HG03442 (cell line): ENCODE measurements at regions not wholly inside any gene's neighbourhood (a gene's known extent, or its start where the extent isn't known, plus 50 kb on each side); places are given as distances from the start of the nearest gene placed in this dataset.
"Not testable (repeated sequence)": the region's sequence is repeated elsewhere in the genome, so short reads cannot be mapped to it uniquely, and the experiment has no call there.

Experiments
- ATAC-seq: cut with Tn5 transposase; IDR thresholded peaks from one replicate; pipeline ENCODE4 v1.9.1; 2021; ENCODE audit warnings: mild to moderate bottlenecking, moderate library complexity; ENCODE audit not compliant: unreplicated experiment

DNA sequence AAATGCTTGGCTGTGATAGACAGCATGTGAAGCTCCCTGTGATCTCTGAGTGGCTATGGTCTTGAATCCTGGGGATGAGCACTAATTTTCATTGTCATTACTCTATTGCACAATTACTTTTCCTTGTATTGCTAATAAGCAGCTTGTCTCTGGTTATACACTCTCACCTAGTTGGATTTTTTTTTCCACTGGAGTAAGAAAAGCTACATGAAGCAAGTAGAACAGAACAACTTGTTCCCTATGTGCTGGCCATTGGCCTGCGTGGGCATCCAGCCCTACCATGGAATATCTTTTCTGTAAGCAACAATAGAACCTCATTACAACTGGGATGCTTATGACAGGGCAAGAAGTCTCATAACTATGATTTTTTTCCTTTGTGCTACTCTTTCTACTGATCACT is 807.4 kb downstream of the TNS3 start:
- ATAC-seq = no peak

DNA sequence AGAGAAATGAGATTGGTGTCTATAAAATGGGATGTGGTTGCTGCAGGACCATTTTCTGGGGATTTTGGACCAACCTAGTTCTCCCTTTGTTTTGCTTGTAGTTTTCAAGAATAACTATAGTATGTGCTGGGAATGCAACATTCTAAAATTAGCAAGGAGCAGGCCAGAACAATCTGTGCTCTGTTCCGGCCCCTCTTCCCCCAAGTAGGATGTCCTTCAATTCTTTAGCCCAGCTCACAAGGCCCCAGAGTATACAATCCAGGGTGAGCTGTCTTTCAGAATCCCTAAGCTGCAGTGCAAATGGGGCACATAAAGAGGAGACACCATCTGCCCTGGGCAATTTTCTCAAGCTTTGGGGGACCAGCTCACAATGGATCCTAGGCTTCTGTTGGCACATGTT is 809.1 kb downstream of the TNS3 start:
- ATAC-seq = no peak

DNA sequence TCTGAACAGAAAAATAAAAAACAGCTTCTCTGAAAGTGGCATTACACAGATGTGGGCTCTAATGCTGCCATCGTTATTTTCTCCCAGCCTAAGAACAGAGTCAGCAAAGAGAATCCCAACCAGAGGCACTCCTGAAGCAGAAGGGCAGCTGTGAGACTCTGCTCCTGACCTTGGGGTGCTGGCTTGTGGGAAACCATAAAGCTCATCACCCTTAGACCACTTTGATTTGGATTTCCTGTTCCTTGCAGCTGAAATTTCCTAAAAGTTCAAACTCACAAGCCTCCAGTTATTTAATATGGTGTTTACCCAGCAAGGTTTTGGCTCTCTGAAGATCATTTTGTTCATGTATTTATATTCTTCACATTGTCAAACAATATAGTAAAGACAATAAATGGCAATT is 814.8 kb downstream of the TNS3 start:
- ATAC-seq = no peak

DNA sequence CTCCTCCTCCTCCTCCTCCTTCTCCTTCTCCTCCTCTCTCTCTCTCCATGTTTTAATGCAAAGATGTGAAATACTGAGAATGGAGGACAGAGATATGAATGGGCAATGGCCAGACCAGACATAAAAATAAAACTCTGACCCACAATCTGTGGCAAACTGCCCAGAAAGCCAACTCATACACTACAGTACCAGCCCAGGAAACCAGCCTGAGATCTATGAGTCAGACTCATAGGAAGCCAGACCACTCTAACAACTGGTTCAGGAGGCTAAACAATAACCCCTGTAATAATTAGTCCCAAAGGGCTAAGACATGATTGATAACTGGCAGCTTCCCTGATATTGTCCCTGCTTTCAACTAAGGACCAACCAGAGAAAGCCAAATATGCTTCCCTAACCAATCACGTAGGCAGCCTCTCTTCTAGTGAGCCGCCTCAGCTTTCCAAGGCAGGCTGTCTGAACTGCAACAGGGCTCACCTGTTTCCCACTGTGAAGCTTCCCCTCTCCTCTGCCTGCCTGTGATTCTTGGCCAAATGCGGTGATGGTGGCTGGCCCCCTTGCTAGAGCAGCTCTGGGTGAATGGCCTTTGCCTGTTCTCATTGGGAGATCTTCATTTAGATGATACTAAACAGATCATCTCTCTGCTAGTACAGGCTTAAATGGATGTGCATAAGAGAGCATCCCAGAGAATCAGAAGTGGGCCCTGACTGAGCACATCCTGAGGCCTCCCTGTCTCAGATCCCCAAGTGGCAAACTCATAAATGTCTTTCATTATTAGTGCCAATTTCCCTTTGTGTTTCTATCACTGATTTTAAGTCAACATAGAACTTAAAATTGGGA is 817.6 kb downstream of the TNS3 start:
- no peak for ATAC-seq

DNA sequence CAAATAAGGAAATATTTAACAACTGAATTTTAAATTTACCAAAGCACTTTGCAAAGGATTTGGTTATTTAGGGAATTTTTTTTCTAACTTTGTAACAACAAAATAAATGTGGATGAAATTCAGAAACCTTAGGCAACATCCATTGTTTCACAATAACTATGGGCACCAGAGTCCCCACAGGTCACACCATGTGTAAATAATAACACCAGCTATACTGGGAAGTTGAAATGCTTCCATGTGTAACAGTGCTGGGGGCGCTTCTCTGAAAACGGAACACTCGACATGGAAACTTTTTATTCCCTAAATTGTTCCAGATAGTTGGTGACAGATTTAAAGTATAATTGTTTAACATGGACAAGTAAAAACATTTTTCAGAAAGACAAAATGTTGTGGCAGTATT is 818.6 kb downstream of the TNS3 start:
- no peak for ATAC-seq

DNA sequence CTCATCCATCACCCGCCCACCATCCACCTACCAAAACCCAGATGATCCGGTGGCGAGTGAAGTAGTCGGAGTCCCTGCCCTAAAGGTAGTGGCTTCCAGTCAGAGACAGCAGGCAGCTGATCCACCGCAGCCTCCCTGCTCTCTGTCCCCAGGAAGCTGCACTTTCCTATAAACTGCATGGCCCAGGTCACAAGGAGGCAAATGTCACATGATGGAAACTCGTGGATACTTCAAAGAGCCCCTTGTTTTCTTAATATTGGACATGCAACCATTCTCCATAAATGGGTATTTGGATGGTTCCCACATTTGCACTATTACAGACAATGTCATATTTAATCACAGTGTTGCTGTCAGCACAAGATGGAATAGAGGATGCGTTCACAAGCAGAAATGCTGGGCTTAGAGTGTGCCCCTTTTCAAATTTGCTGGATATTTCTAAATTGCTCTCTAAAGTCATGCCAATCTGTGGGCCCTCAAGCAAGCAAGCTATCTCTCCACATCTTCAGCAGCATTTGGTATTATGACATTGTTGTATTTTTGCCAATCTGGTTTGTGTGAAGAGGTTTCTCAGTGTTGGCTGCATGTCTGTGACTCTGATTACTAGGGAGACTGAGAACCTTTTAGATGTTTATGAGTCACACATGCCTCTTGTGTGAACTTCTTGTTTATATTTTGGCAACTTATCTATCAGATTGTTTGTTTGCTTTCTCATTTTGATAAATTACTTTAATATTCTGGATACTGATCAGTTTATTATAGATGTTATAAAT is 822.0 kb downstream of the TNS3 start:
- ATAC-seq = no peak

DNA sequence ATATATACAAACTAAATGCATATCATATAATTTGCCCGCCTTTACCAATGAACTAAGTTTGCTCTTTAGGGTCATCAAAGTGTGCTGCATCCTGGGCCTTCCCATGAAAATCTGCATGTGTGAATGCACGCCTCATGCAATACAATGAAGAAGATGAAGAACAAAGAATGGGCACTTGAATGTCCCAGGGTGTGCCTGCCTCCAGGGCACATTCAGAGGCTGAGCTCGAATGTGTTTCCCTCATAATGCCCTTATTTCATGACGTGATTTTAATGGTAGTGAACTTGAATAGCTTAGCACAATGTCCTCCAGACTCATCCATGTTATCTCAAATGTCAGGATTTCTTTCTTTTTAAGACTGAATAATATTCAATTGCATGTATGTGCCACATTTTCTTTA is 824.9 kb downstream of the TNS3 start:
- no peak for ATAC-seq

DNA sequence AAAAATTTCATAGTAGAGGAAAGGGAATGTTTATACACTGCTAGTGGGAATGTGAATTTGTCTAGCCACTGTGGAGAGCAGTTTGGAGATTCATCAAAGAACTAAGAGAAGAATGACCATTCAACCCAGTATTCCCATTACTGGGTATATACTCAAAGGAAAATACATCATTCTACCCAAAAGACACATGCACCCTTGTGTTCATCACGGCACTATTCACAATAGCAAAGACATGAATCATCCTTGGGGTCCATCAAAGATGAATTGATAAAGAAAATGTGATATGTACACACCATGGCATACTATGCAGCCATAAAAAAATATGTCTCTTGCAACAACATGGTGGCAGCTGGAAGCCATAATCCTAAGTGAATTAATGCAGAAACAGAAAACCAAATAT is 825.7 kb downstream of the TNS3 start:
- no peak for ATAC-seq

DNA sequence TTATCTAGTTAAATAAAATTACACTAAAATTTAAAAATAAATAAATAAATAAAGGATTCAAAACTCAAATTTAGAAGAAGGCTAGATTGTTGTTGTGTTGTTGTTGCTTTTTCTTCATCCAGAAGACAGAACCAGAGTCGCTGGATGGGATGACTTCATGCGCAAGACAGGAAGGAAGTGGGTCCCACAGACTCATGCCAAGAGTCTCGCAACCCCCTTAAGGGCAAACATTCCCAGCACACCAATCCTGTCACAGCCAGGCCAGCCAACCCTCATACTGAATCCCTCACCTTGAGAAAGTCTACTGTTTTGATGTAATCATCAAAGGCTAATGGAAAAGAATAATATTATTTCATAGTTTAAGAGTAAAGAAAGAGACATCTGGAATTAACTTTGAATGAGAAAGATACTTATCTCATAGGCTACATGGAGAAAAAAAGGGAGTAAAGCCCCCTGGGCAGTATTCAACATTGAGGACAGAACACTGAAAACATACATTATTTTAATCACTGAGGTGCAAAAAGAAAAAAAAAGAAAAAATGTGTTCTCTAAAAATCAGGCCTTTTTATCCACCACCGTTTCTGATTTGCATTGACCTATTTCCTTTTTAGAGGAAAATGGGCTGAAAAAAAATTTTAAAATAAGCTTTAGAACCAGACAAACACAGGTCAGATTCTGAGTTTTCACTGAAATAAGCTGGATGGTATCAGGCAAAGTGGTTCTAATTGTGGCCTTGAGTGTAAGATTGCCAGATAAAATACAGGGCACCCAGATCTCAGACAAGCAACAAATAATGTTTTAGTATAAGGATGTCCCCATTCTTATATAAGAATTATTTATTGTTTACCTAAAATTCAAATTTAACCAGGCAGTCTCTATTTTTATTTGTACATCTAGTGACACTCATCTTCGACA is 826.5 kb downstream of the TNS3 start:
- no peak for ATAC-seq

DNA sequence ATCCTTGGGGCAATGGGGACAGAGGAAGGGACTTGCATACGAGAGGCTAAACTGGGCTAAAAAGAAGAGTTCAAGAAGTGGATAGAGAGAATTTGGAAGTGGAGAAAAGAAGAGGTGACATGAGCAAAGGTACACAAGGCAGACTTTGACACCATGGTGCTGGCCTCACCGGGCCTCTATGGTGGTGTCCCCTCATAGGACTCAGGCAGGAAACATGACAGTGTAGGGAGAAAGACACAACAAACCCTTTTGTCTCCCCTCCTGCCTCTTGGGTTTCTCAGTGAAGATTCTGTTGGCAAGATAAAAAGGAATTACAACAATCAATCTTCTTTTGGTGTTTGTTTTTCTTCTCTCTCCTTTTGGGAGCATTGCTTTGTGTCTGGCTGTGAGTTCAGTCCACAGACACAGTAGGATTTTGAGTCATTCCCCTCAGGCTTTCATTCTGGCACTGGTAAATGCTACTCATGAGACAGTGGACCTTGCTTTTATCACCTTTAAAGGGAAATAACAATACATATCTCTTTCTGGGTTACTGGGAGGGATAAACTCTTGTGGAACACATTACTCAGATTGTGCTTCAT is 827.7 kb downstream of the TNS3 start:
- no peak for ATAC-seq

DNA sequence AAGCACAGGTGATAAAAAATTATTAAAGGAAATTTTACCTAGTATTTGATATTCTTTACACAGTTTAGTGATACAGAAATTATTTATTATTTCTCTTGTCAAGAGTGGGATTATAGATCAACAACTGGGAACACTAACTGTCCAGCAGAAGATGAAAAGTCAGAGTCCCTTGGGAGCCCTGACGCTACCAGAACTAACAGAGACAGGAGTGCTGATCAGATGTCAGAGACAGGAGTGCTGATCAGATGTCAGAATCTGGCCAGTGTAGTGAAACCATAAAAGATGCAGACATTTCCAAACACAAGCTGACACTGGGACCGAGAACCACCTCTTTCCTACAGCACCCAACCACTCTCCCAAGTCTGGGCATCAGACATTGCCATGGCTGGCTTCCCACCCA is 828.2 kb downstream of the TNS3 start:
- ATAC-seq = no peak

DNA sequence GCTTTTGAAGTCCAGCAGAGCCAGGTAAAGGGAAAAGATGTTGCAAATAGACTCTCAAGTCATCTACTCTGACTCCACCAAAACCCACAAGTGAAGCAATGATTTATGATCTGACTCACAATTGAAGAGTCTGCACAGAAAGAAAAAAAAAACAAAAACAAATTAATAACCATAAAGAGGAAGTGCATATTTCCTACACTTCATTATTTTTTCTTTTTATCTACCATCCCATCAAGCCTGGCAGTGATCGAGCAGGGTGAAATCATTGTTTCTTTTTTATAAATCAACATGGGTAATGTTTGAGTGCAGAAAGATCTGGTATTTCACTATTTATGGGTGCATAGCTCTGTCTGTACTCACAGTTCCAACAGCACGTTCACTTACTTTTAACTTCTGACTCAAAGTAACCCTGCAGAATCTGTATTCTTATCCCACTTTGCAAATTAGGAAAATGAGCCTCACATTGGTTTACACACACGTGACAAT is 829.0 kb downstream of the TNS3 start:
- no peak for ATAC-seq

DNA sequence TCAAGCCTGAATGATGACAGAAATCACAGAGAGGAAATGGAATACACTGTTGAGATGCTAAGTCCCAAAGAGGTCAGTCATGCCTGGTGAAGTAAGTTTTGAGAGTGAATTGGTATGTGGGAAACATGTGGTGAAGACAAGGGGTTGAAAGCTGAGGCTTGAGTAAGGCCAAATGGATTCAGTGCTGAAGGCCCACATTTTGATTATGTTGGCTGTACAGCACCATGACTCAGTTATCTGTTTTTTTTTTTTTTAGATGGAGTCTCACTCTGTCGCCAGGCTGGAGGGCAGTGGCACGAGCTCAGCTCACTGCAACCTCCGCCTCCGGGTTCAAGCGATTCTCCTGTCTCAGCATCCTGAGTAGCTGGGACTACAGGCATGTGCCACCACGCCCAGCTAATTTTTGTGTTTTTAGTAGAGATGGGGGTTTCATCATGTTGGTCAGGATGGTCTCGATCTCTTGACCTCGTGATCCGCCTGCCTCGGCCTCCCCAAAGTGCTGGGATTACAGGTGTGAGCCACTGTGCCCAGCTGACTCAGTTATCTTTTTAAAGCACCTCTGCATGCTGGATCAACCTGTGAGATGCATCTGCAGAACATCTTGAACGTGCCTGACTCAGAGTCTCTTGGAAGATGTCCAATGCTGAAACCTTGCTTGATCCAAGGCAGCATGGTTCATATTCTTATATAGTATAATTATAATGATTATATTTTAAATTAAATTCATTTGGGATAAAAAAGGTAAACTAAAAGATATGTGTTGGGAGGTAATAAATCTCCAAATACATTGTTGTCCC is 829.8 kb downstream of the TNS3 start:
- not testable (repeated sequence) for ATAC-seq

DNA sequence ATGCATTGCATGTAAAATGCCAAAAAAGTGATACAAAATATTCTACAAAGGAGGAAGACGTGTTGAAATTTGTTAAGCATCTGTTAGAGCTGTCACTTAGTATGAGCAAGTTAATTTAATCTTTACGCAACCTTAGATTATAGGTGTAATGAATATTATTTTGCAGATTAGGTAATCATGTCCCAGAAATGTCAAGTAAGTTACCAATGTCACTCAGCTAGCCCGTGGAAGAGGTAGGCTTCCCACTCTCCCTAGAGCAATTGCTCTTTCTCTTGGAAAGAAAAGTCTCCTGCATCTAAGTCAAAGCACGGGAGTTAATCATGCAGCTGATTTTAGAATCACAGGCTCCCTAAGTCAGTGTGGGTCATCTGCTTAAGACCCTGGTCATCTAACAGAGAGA is 830.4 kb upstream of the IGFBP3 start:
- no peak for ATAC-seq

DNA sequence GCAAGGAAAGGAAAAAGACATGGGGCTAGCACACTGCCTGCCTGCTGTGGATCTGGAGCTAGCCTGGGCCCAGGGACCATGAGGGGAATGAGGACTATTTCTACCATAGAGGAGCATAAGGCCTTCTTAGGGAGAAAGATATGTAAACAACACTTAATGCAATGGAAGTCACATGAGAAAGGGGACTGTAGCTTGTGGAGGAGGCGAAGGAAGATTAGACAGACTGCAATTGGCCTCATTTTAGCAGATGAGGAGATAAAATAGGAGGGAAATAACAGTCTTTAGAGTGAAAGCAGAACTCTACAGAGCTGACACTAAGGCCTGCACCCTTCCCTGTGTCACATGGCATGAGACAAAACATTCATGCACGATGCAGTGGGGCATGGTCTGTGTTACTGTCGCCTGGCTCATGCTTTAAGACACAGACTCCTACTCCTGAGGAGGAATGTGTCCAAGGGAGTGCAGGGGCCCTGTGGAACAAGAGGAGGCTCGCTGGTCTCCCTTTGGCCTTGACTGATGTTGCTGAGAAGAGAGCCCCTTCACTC is 829.3 kb upstream of the IGFBP3 start:
- no peak for ATAC-seq

DNA sequence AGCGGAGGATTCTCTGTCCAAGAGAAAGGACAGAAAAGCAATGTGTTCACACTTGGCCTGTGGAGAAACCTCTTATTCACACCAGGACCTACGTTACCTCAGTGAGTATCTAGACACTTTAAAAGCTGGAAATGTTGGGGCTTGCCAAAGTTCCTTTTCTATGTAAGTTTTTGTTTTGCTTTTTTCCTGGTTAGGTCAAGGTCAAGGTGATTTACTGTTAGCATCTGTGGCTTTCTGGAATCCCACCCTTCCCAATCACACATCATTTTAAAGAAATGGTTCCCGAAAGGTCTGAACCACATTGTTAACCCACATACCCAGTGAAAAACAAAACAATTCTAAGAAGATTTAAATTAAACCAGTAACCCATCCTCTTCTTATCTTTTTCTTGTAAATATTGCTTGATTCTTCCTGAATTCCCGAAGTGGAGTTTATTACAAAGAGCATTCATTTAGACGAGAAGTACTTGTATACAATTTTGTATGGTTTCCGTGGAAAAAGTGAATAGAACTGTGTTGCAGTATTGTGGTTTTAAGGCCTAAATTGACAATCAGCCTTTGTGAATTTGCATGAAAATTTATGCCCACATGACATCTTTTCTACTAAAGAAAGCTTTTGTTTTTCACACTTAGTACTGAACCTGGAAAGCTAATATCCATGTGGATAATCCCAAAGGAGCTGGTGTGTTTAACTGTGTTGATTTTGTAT is 827.0 kb upstream of the IGFBP3 start:
- no peak for ATAC-seq

DNA sequence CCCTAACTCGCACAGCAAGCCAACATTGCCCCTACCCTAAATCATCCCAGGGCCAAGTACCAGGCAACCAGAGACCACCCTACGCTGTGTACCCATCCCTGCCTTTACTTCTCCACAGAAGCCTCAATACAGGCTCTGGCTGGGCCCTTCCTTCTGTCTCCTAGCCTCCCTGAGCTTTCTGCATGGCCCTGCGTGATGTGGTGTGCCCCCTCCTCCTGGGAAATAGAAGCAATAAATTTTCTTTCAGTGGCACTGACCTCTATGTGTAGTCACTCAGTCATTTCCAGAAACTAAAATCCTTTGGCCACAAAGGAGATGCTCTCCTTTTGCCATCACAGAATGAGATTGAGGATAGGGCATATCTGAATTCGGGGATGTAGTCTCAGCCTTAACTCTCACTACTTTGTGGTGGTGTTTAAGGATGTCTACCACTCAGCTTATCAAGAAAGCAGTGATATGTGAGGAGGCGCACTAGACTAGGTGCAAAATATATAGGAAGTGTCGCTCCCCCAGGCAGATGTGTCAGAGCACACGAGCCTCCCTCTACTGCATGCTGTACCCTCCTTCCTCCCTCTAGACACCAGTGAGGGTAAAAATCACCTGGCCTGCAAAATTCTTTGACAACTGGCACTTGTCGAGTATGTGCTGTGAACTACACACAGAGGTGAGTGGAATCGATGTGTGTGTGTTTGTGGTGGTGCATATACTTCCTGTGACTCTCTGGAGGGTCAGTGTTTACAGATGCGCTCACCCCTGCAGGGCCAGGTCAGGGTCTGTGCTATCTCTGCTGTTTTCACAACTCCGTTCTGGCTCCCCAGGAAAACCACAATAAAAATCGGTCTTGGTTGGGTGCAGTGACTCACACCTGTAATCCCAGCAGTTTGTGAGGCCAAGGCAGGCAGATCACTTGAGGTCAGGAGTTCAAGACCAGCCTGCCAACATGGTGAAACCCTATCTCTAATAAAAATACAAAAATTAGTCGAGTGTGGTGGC is 825.9 kb upstream of the IGFBP3 start:
- ATAC-seq = no peak

DNA sequence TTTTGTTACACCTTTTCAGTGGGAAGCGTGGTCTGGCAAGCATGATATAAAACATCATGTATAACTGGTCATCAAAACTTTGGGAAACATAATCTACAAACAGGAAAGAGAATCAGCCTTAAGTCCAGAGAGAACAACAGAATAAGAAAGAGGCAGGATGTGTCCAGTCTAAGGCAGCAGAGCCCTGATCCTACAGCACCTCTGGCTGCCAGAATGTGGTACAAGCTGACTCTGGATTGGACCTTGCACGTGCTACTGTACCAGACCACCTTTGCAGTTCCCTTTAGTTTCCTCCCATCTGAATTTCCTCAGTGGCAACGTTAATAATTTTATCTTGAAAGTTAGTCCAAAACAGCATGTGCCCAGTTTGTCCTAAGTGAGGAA is 824.6 kb upstream of the IGFBP3 start:
- ATAC-seq = no peak
